CD4-positive, alpha-beta memory T cell (primary cell): ENCODE measurements at regions not wholly inside any gene's neighbourhood (a gene's known extent, or its start where the extent isn't known, plus 50 kb on each side); places are given as distances from the start of the nearest gene placed in this dataset.

Experiments
- CTCF ChIA-PET: fragments of 350-600 bp; sonication (Branson Sonifier 250); formaldehyde crosslinking; loops from one replicate; lab custom pipeline; 2021; ENCODE audit warnings: inconsistent platforms; ENCODE audit not compliant: partially characterized antibody; lab: Charles Lee
- POLR2A ChIA-PET: fragments of 350-600 bp; sonication (Branson Sonifier 250); formaldehyde crosslinking; loops from one replicate; lab custom pipeline; 2021; ENCODE audit not compliant: partially characterized antibody; lab: Charles Lee
- DNase-seq, 5 donors: peaks; one replicate each; pipeline versions ENCODE4 v3.0.0 to v3.0.0-alpha.2; 2020 to 2022; ENCODE audit warnings: mixed read lengths in 1 of 5
- H3K27ac ChIP-seq: one replicate; pipeline ENCODE4 v1.7.0; 2013; ENCODE audit warnings: low read depth, low read length
- H3K27me3 ChIP-seq: 2 replicates; pipeline ENCODE4 v1.7.0; 2013; ENCODE audit warnings: mild to moderate bottlenecking, low read length, moderate library complexity; ENCODE audit not compliant: insufficient read depth
- H3K36me3 ChIP-seq: 2 replicates; pipeline ENCODE4 v1.7.0; 2013; ENCODE audit warnings: mild to moderate bottlenecking, low read length, moderate library complexity; ENCODE audit not compliant: insufficient read depth
- H3K4me1 ChIP-seq: 2 replicates; pipeline ENCODE4 v1.7.0; 2013; ENCODE audit warnings: mild to moderate bottlenecking, low read length, moderate library complexity; ENCODE audit not compliant: insufficient read depth
- H3K4me3 ChIP-seq, 2 donors: one replicate each; pipeline ENCODE4 v1.7.0; 2013; ENCODE audit warnings: low read length in 2 of 2, mild to moderate bottlenecking in 1 of 2
- H3K9me3 ChIP-seq, 2 donors: one replicate each; pipeline ENCODE4 v1.7.0; 2013; ENCODE audit warnings: low read length in 2 of 2, control low read depth in 1 of 2; ENCODE audit not compliant: control insufficient read depth in 1 of 2
- H3K27ac Mint-ChIP-seq, 7 donors: one replicate each; pipeline ENCODE4 v1.8.0; 2020 to 2021; ENCODE audit warnings: mixed read lengths in 7 of 7, mild to moderate bottlenecking in 6 of 7, inconsistent platforms in 3 of 7, moderate library complexity in 3 of 7
- H3K27me3 Mint-ChIP-seq, 2 donors: one replicate each; pipeline ENCODE4 v1.8.0; 2020 to 2021; ENCODE audit warnings: mixed read lengths in 2 of 2
- H3K36me3 Mint-ChIP-seq, 2 donors: one replicate each; pipeline ENCODE4 v1.8.0; 2020 to 2021; ENCODE audit warnings: mixed read lengths in 2 of 2, inconsistent platforms in 1 of 2, mild to moderate bottlenecking in 1 of 2
- H3K4me1 Mint-ChIP-seq, 4 donors: one replicate each; pipeline ENCODE4 v1.8.0; 2020 to 2021; ENCODE audit warnings: mixed read lengths in 4 of 4, mild to moderate bottlenecking in 1 of 4
- H3K4me3 Mint-ChIP-seq, 8 donors: one replicate each; pipeline ENCODE4 v1.8.0; 2020 to 2021; ENCODE audit warnings: mixed read lengths in 8 of 8, mild to moderate bottlenecking in 7 of 8, moderate library complexity in 6 of 8, inconsistent platforms in 3 of 8
- H3K9me3 Mint-ChIP-seq, 8 donors: one replicate each; pipeline ENCODE4 v1.8.0; 2020 to 2021; ENCODE audit warnings: mixed read lengths in 8 of 8, mild to moderate bottlenecking in 5 of 8, inconsistent platforms in 3 of 8, moderate library complexity in 1 of 8
- intact Hi-C: fragments of 100-400 bp; cut with micrococcal nuclease; formaldehyde crosslinking; loops from one replicate; pipeline ENCODE4 v1.15.1; 2023

GRCh38 chr16:49910541-49911071 is 54.7 kb upstream of the ZNF423 start:
- POLR2A ChIA-PET, result no interaction called here
- no peaks in the 10 kb centered on the region for H3K4me1 Mint-ChIP-seq
- H3K4me3 Mint-ChIP-seq, result no peak overlapping the region
- H3K9me3 ChIP-seq, result no peaks in the 10 kb centered on the region
- H3K27me3 Mint-ChIP-seq, result peaks cover 11 to 17% of the 10 kb centered on the region in 2 donors
- H3K27me3 ChIP-seq, result no peaks in the 10 kb centered on the region
- H3K36me3 Mint-ChIP-seq, result no peaks in the 10 kb centered on the region
- no peak overlapping the region for H3K27ac ChIP-seq
- no peak overlapping the region for H3K4me3 ChIP-seq
- no peaks in the 10 kb centered on the region for H3K4me1 ChIP-seq
- DNase-seq, result no peak
- no peak overlapping the region for H3K27ac Mint-ChIP-seq
- CTCF ChIA-PET, result interaction anchor here (1.0 kb wide), 1 partner anchor 45 kb away, joined by 3 read pairs; no protein-coding TSS in a partner anchor
- intact Hi-C loops, result no loop called here
- no peaks in the 10 kb centered on the region for H3K36me3 ChIP-seq
- peaks cover 0 to 7% (median 0%) of the 10 kb centered on the region in 8 donors for H3K9me3 Mint-ChIP-seq

- no peak for DNase-seq
- Mint-ChIP-seq H3K27ac (no peak overlapping the region), H3K36me3 (no peaks in the 10 kb centered on the region), H3K27me3 (peaks cover 11 to 17% of the 10 kb centered on the region in 2 donors), H3K4me1 (no peaks in the 10 kb centered on the region), H3K9me3 (peaks cover 0 to 7% (median 0%) of the 10 kb centered on the region in 8 donors), H3K4me3 (no peak overlapping the region)
- Histone ChIP-seq H3K27me3 (no peaks in the 10 kb centered on the region), H3K9me3 (no peaks in the 10 kb centered on the region), H3K27ac (no peak overlapping the region), H3K4me3 (no peak overlapping the region), H3K4me1 (no peaks in the 10 kb centered on the region), H3K36me3 (no peaks in the 10 kb centered on the region)
- CTCF ChIA-PET, result interaction anchor here (1.0 to 1.3 kb wide), 2 partner anchors 11 to 46 kb away, joined by 3 to 4 read pairs; no protein-coding TSS in a partner anchor
- POLR2A ChIA-PET, result no interaction called here
- intact Hi-C loops, result no loop called here
These were observed 55.5 kb upstream of the ZNF423 start for GRCh38 chr16:49911430-49911829.

DNA sequence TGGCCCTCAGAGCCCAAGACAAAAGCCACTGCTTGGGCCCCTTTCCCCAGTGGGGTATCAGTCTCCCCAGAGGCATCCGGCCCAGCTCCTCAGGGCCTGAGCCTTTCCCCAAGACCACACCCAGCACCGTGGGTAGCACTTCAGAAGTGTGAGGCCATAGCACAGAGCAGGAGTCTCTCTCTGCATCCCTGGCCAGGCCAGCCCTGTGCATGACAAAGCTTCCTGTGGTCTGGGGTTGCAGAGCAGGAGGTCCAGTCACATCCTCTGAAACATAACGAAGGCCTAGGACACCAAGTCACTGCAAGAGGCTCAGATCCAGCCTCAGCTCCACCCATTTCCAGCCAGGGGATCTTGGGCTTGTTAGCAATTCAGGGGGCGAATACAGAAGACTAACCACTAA is 56.8 kb upstream of the ZNF423 start:
- Histone ChIP-seq H3K4me3 (no peak overlapping the region), H3K36me3 (no peaks in the 10 kb centered on the region), H3K4me1 (no peaks in the 10 kb centered on the region), H3K9me3 (no peaks in the 10 kb centered on the region), H3K27me3 (no peaks in the 10 kb centered on the region), H3K27ac (no peak overlapping the region)
- no peaks in the 10 kb centered on the region for H3K36me3 Mint-ChIP-seq
- H3K27me3 Mint-ChIP-seq, result peaks cover 11 to 16% of the 10 kb centered on the region in 2 donors
- no peak for DNase-seq
- POLR2A ChIA-PET, result no interaction called here
- H3K4me1 Mint-ChIP-seq, result no peaks in the 10 kb centered on the region
- H3K9me3 Mint-ChIP-seq, result peaks cover 0 to 7% (median 0%) of the 10 kb centered on the region in 8 donors
- no peak overlapping the region for H3K4me3 Mint-ChIP-seq
- H3K27ac Mint-ChIP-seq, result no peak overlapping the region
- CTCF ChIA-PET, result interaction anchor here (0.8 to 1.3 kb wide), 2 partner anchors 9 to 10 kb away, joined by 3 to 4 read pairs; no protein-coding TSS in a partner anchor
- intact Hi-C loops, result no loop called here

GRCh38 chr16:49913720-49914119 is 57.8 kb upstream of the ZNF423 start:
- POLR2A ChIA-PET, result no interaction called here
- no peaks in the 10 kb centered on the region for H3K36me3 ChIP-seq
- intact Hi-C loops, result no loop called here
- no peak overlapping the region for H3K27ac Mint-ChIP-seq
- no peaks in the 10 kb centered on the region for H3K4me1 ChIP-seq
- no peak overlapping the region for H3K27ac ChIP-seq
- no peaks in the 10 kb centered on the region for H3K9me3 ChIP-seq
- peaks cover 7 to 11% of the 10 kb centered on the region in 2 donors for H3K27me3 Mint-ChIP-seq
- no peak overlapping the region for H3K4me3 ChIP-seq
- H3K4me3 Mint-ChIP-seq, result no peak overlapping the region
- H3K36me3 Mint-ChIP-seq, result no peaks in the 10 kb centered on the region
- peaks cover 0 to 7% (median 0%) of the 10 kb centered on the region in 8 donors for H3K9me3 Mint-ChIP-seq
- no peaks in the 10 kb centered on the region for H3K27me3 ChIP-seq
- H3K4me1 Mint-ChIP-seq, result no peaks in the 10 kb centered on the region
- CTCF ChIA-PET, result no interaction called here
- no peak for DNase-seq

- Mint-ChIP-seq H3K27ac (no peak overlapping the region), H3K4me1 (no peaks in the 10 kb centered on the region), H3K9me3 (peaks cover 0 to 7% (median 0%) of the 10 kb centered on the region in 8 donors), H3K4me3 (no peak overlapping the region), H3K27me3 (peaks cover 7 to 11% of the 10 kb centered on the region in 2 donors), H3K36me3 (no peaks in the 10 kb centered on the region)
- H3K27ac ChIP-seq, result no peak overlapping the region
- no peaks in the 10 kb centered on the region for H3K36me3 ChIP-seq
- no peaks in the 10 kb centered on the region for H3K4me1 ChIP-seq
- intact Hi-C loops, result no loop called here
- no peak for DNase-seq
- no peak overlapping the region for H3K4me3 ChIP-seq
- POLR2A ChIA-PET, result no interaction called here
- H3K27me3 ChIP-seq, result no peaks in the 10 kb centered on the region
- CTCF ChIA-PET, result no interaction called here
- H3K9me3 ChIP-seq, result no peaks in the 10 kb centered on the region
These were observed 58.7 kb upstream of the ZNF423 start for GRCh38 chr16:49914657-49915056.

- Mint-ChIP-seq H3K36me3 (no peaks in the 10 kb centered on the region), H3K4me1 (no peaks in the 10 kb centered on the region), H3K27ac (no peak overlapping the region), H3K27me3 (peaks cover 1 to 10% of the 10 kb centered on the region in 2 donors), H3K9me3 (no peaks in the 10 kb centered on the region), H3K4me3 (no peak overlapping the region)
- ChIA-PET CTCF (no interaction called here), POLR2A (no interaction called here)
- no peaks in the 10 kb centered on the region for H3K27me3 ChIP-seq
- H3K9me3 ChIP-seq, result no peaks in the 10 kb centered on the region
- intact Hi-C loops, result no loop called here
- H3K4me3 ChIP-seq, result no peak overlapping the region
- H3K36me3 ChIP-seq, result no peaks in the 10 kb centered on the region
- H3K4me1 ChIP-seq, result no peaks in the 10 kb centered on the region
- DNase-seq, result no peak
- H3K27ac ChIP-seq, result no peak overlapping the region
These were observed 62.3 kb upstream of the ZNF423 start for GRCh38 chr16:49918257-49918656.

GRCh38 chr16:49919327-49919726 is 63.4 kb upstream of the ZNF423 start:
- no peak overlapping the region for H3K4me3 ChIP-seq
- ChIA-PET POLR2A (no interaction called here), CTCF (interaction anchor here (0.8 kb wide), 1 partner anchor 957 kb away, joined by 3 read pairs; no protein-coding TSS in a partner anchor)
- DNase-seq, result no peak
- Mint-ChIP-seq H3K9me3 (no peaks in the 10 kb centered on the region), H3K36me3 (no peaks in the 10 kb centered on the region), H3K4me1 (no peaks in the 10 kb centered on the region), H3K27me3 (peaks cover 4 to 6% of the 10 kb centered on the region in 2 donors), H3K27ac (no peak overlapping the region), H3K4me3 (no peak overlapping the region)
- H3K27ac ChIP-seq, result no peak overlapping the region
- H3K4me1 ChIP-seq, result no peaks in the 10 kb centered on the region
- no peaks in the 10 kb centered on the region for H3K27me3 ChIP-seq
- H3K36me3 ChIP-seq, result no peaks in the 10 kb centered on the region
- intact Hi-C loops, result no loop called here
- H3K9me3 ChIP-seq, result no peaks in the 10 kb centered on the region
